ENCODE measurements at regions not wholly inside any gene's neighbourhood (a gene's known extent, or its start where the extent isn't known, plus 50 kb on each side); places are given as distances from the start of the nearest gene placed in this dataset.

DNA sequence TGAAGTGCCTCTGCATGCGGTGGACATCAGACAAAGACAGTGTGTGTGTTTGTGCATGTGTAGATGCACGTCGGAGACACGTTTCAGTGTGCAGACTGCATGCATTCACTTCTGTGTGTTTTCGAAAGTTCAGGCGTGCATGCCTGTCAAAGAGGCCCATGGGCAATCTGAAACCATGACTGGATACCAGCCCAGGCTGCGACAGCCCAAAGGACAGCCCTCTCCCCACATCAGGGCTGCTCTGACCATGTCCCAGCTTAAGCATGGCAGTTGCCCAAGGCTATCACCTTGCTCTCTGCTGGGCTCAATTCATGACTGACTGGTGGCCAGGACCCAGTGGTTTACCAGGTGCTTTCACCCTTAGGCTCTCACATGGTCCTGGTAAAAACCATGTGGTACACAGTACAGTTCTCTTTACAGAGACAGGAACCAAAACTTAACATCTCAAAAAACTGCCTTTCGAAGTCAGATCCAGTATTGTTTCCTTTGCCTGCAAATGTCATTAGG is 423.7 kb upstream of the CADM1 start:
- TF ChIP-seq RAD21 (conservative IDR thresholded peaks at IDR 0.05): no peak
- TF ChIP-seq, protein P1, sequence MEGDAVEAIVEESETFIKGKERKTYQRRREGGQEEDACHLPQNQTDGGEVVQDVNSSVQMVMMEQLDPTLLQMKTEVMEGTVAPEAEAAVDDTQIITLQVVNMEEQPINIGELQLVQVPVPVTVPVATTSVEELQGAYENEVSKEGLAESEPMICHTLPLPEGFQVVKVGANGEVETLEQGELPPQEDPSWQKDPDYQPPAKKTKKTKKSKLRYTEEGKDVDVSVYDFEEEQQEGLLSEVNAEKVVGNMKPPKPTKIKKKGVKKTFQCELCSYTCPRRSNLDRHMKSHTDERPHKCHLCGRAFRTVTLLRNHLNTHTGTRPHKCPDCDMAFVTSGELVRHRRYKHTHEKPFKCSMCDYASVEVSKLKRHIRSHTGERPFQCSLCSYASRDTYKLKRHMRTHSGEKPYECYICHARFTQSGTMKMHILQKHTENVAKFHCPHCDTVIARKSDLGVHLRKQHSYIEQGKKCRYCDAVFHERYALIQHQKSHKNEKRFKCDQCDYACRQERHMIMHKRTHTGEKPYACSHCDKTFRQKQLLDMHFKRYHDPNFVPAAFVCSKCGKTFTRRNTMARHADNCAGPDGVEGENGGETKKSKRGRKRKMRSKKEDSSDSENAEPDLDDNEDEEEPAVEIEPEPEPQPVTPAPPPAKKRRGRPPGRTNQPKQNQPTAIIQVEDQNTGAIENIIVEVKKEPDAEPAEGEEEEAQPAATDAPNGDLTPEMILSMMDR (IDR thresholded peaks at IDR 0.05; ENCODE audit: poor library complexity, severe bottlenecking): no peak
- no peak for TF ChIP-seq MXI1 (conservative IDR thresholded peaks at IDR 0.05; ENCODE audit: poor library complexity, severe bottlenecking)
- TF ChIP-seq EP300 (conservative IDR thresholded peaks at IDR 0.05; ENCODE audit: poor library complexity, severe bottlenecking): no peak
- TF ChIP-seq POLR2AphosphoS5 (IDR thresholded peaks at IDR 0.05): no peak
- TF ChIP-seq EZH2 (IDR thresholded peaks at IDR 0.05; ENCODE audit: borderline replicate concordance, insufficient read depth, low read length, poor library complexity, severe bottlenecking): no peak
- TF ChIP-seq, protein P2, sequence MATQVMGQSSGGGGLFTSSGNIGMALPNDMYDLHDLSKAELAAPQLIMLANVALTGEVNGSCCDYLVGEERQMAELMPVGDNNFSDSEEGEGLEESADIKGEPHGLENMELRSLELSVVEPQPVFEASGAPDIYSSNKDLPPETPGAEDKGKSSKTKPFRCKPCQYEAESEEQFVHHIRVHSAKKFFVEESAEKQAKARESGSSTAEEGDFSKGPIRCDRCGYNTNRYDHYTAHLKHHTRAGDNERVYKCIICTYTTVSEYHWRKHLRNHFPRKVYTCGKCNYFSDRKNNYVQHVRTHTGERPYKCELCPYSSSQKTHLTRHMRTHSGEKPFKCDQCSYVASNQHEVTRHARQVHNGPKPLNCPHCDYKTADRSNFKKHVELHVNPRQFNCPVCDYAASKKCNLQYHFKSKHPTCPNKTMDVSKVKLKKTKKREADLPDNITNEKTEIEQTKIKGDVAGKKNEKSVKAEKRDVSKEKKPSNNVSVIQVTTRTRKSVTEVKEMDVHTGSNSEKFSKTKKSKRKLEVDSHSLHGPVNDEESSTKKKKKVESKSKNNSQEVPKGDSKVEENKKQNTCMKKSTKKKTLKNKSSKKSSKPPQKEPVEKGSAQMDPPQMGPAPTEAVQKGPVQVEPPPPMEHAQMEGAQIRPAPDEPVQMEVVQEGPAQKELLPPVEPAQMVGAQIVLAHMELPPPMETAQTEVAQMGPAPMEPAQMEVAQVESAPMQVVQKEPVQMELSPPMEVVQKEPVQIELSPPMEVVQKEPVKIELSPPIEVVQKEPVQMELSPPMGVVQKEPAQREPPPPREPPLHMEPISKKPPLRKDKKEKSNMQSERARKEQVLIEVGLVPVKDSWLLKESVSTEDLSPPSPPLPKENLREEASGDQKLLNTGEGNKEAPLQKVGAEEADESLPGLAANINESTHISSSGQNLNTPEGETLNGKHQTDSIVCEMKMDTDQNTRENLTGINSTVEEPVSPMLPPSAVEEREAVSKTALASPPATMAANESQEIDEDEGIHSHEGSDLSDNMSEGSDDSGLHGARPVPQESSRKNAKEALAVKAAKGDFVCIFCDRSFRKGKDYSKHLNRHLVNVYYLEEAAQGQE (IDR thresholded peaks at IDR 0.05; ENCODE audit: borderline replicate concordance): no peak
- TF ChIP-seq TAF1 (IDR thresholded peaks at IDR 0.05; ENCODE audit: low read depth): no peak

All from neural cell (in vitro differentiated cells).